ENCODE measurements at regions not wholly inside any gene's neighbourhood (a gene's known extent, or its start where the extent isn't known, plus 50 kb on each side); places are given as distances from the start of the nearest gene placed in this dataset.

- H3K4me1 ChIP-seq (ENCODE audit: control insufficient read depth, insufficient read depth, low read length): no peaks in the 10 kb centered on the region
- H3K27ac ChIP-seq (ENCODE audit: low read depth, low read length): no peak overlapping the region
- H3K36me3 ChIP-seq (ENCODE audit: control insufficient read depth, insufficient read depth, low read length): no peaks in the 10 kb centered on the region
These were observed 237.8 kb upstream of the LRIG3 start for GRCh38 chr12:59158066-59158465.

DNA sequence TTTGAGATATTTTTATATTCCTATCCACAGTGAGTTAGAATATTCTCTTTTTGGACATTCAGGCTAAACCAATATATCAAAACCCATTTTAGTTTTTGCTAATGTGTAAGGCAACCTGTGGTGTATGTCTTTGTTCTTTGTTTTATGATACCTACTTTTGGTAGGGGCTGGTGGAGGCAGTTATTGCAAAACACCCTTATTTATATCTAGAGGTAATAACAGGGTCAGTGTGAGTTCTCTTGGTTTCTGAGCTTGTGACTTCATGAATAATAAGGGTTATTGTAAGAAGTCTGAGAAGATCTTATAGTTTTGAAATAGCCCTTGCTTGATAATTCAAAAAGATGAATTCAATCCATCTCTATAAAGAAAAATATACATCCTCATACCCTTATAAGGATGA, 235.1 kb upstream of the LRIG3 start:
- Histone ChIP-seq H3K36me3 (ENCODE audit: control insufficient read depth, insufficient read depth, low read length) (no peaks in the 10 kb centered on the region), H3K4me1 (ENCODE audit: control insufficient read depth, insufficient read depth, low read length) (no peaks in the 10 kb centered on the region), H3K9ac (ENCODE audit: low read length) (no peak overlapping the region), H3K27me3 (ENCODE audit: control insufficient read depth, insufficient read depth, low read length) (no peaks in the 10 kb centered on the region), H3K27ac (ENCODE audit: low read depth, low read length) (no peak overlapping the region), H3K4me3 (ENCODE audit: low read length) (no peak overlapping the region)

More at GRCh38 chr12:59158066-59158465, 237.8 kb upstream of the LRIG3 start:
- H3K4me3 ChIP-seq (ENCODE audit: low read length): no peak overlapping the region
- H3K9ac ChIP-seq (ENCODE audit: low read length): no peak overlapping the region
- no peaks in the 10 kb centered on the region for H3K27me3 ChIP-seq (ENCODE audit: control insufficient read depth, insufficient read depth, low read length)

DNA sequence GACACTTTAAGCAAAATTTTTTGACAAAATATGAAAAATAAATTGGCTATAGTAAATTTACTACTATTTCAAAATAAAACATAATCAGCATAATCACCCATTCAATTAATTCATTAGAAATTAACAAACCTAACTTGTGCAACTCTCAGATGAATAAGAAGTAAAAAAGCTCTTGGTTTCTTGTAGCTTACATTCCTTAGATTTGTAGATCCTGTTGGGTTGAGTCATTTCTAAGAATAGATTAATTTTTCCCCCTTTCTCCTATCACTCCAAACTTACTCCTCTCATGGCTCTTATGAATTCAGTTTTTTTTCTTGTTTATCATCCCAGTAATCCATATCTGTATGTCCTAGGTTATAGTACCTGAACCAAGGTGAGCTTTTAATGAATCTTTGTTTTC, 230.9 kb upstream of the LRIG3 start:
- no peak overlapping the region for H3K4me3 ChIP-seq (ENCODE audit: low read length)

GRCh38 chr12:59149995-59150642, 229.8 kb upstream of the LRIG3 start:
- H3K27ac ChIP-seq (ENCODE audit: low read depth, low read length): no peak overlapping the region
- no peaks in the 10 kb centered on the region for H3K4me1 ChIP-seq (ENCODE audit: control insufficient read depth, insufficient read depth, low read length)
- no peaks in the 10 kb centered on the region for H3K27me3 ChIP-seq (ENCODE audit: control insufficient read depth, insufficient read depth, low read length)
- no peak overlapping the region for H3K9ac ChIP-seq (ENCODE audit: low read length)
- H3K4me3 ChIP-seq (ENCODE audit: low read length): no peak overlapping the region
- no peaks in the 10 kb centered on the region for H3K36me3 ChIP-seq (ENCODE audit: control insufficient read depth, insufficient read depth, low read length)

More for the DNA sequence above, 230.9 kb upstream of the LRIG3 start:
- H3K27me3 ChIP-seq (ENCODE audit: control insufficient read depth, insufficient read depth, low read length): no peaks in the 10 kb centered on the region
- H3K27ac ChIP-seq (ENCODE audit: low read depth, low read length): no peak overlapping the region
- no peaks in the 10 kb centered on the region for H3K4me1 ChIP-seq (ENCODE audit: control insufficient read depth, insufficient read depth, low read length)
- H3K9ac ChIP-seq (ENCODE audit: low read length): no peak overlapping the region
- H3K36me3 ChIP-seq (ENCODE audit: control insufficient read depth, insufficient read depth, low read length): no peaks in the 10 kb centered on the region

DNA sequence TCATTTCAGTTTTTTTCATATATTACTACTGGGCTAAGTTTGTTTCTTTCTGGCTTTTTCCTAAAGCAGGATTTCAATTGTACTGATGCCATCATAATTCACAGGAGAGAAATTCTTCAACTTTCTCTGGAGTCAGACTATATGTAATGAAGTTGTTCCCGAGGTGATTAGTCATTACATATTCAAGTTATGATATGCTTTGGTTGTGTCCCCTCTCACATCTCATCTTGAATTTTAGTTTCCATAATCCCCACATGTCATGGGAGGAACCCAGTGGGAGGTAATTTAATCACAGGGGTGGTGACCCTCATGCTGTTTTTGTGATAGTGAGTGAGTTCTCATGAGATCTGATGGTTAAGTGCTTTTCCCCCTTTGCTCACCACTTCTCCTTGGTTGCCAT, 227.5 kb upstream of the LRIG3 start:
- Histone ChIP-seq H3K9ac (ENCODE audit: low read length) (no peak overlapping the region), H3K4me1 (ENCODE audit: control insufficient read depth, insufficient read depth, low read length) (no peaks in the 10 kb centered on the region), H3K27me3 (ENCODE audit: control insufficient read depth, insufficient read depth, low read length) (no peaks in the 10 kb centered on the region), H3K27ac (ENCODE audit: low read depth, low read length) (no peak overlapping the region), H3K4me3 (ENCODE audit: low read length) (no peak overlapping the region), H3K36me3 (ENCODE audit: control insufficient read depth, insufficient read depth, low read length) (no peaks in the 10 kb centered on the region)

DNA sequence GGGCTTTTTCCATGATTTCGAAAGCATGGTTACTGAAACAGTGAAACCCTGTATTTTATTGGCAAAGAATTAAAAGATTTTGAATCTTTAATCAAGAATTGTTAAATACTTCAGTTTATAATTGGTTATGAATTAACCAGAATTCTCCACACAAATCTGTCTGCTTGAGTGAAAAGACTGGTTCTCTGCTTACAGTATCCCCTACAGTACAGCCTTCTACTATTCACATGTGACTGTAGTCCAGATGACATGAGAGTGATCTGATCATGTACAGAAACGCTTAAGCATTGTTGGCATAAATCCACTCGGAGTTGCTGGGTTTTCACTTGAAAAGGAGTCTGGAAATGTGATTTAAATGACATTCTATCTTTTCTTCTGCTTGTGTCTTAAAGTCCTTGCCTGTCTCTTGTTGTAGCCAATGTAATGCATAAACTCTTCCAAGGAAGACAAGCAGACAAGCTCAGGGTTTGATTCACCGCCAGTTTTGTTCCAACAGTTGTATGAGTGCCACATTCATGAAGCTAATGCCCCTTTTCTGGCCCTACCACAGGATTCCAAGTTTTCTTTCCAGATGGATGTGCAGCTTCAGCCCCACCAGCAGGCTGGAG, 222.0 kb upstream of the LRIG3 start:
- Histone ChIP-seq H3K9ac (ENCODE audit: low read length) (no peak overlapping the region), H3K27ac (ENCODE audit: low read depth, low read length) (no peak overlapping the region), H3K27me3 (ENCODE audit: control insufficient read depth, insufficient read depth, low read length) (no peaks in the 10 kb centered on the region), H3K4me3 (ENCODE audit: low read length) (no peak overlapping the region), H3K36me3 (ENCODE audit: control insufficient read depth, insufficient read depth, low read length) (no peaks in the 10 kb centered on the region), H3K4me1 (ENCODE audit: control insufficient read depth, insufficient read depth, low read length) (no peaks in the 10 kb centered on the region)

DNA sequence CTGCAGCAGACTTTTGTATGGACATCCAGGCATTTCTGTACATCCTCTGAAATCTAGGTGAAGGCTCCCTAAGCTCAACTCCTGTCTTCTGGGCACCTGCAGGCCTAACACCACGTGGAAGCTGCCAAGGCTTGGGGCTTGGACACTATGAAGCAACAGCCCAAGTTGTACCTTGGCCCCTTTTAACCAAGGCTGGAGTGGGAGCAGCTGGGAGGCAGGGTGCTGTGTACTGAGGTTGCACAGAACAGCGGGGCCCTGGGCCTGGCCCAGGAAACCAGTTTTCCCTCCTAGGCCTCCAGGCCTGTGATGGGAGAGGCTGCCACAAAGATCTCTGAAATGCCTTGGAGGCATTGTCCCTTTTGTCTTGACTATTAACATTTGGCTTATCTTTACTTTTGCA, 214.4 kb upstream of the LRIG3 start:
- Histone ChIP-seq H3K36me3 (ENCODE audit: control insufficient read depth, insufficient read depth, low read length) (no peaks in the 10 kb centered on the region), H3K4me3 (ENCODE audit: low read length) (no peak overlapping the region), H3K27ac (ENCODE audit: low read depth, low read length) (no peak overlapping the region), H3K27me3 (ENCODE audit: control insufficient read depth, insufficient read depth, low read length) (no peaks in the 10 kb centered on the region), H3K4me1 (ENCODE audit: control insufficient read depth, insufficient read depth, low read length) (no peaks in the 10 kb centered on the region), H3K9ac (ENCODE audit: low read length) (no peak overlapping the region)

DNA sequence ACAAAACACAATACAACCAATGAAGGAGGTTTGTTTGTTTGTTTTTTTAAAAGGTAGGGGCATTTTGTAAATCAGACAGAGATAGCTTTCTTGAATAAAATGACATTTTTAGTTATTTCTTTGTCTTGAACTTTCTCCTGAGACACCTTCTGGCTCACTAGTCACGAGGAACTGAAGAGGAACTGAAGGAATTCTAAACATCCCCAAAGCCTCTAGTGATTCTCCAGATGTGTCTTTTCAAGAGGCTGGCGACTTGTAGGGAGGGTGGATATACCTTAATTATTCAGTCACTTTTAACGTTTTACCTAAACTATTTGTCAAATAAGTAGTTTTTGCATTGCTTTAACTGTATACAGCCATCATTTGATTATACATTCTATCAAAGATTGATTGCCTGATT, 211.2 kb upstream of the LRIG3 start:
- no peaks in the 10 kb centered on the region for H3K36me3 ChIP-seq (ENCODE audit: control insufficient read depth, insufficient read depth, low read length)
- no peaks in the 10 kb centered on the region for H3K4me1 ChIP-seq (ENCODE audit: control insufficient read depth, insufficient read depth, low read length)
- no peak overlapping the region for H3K4me3 ChIP-seq (ENCODE audit: low read length)
- H3K27ac ChIP-seq (ENCODE audit: low read depth, low read length): no peak overlapping the region
- H3K27me3 ChIP-seq (ENCODE audit: control insufficient read depth, insufficient read depth, low read length): no peaks in the 10 kb centered on the region
- H3K9ac ChIP-seq (ENCODE audit: low read length): no peak overlapping the region

DNA sequence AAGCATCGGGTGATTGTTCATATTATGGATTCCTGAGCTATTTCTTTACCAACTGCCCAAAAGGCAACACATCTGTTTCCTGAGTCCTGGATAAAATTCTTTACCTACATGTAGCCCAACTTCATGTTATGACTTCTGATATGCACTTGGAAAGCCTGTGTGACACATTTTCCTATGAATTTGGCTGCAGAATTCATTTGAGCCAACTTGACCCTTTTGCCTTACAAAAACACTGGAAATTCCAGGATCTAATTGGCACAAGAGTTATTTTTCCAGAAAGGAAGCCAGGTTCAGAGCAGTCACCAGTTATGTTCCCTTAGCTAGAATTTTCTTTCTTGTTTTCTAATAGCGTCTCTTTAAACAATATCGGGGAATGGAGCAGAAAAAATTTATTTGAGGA, 202.5 kb upstream of the LRIG3 start:
- H3K4me1 ChIP-seq (ENCODE audit: control insufficient read depth, insufficient read depth, low read length): no peaks in the 10 kb centered on the region
- H3K36me3 ChIP-seq (ENCODE audit: control insufficient read depth, insufficient read depth, low read length): no peaks in the 10 kb centered on the region
- H3K9ac ChIP-seq (ENCODE audit: low read length): no peak overlapping the region
- H3K4me3 ChIP-seq (ENCODE audit: low read length): no peak overlapping the region
- H3K27me3 ChIP-seq (ENCODE audit: control insufficient read depth, insufficient read depth, low read length): no peaks in the 10 kb centered on the region
- no peak overlapping the region for H3K27ac ChIP-seq (ENCODE audit: low read depth, low read length)

DNA sequence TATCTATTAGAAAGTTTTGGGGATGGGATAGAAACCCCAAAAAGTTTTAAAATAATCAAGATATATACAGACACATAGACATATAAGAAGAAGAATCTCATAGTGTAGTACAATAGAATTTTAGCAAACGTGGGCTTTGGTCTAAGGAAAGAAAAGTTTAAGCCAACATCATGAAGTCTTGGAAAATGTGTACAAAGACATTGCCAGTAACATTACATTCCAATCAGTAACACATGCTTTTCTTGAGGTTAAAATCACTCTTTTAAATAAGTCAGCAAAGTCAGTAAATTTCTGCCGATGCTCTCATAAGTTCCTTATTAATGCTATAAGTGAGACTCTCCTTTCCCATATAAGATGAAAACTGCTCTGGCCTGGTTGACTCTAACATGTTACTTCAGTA, 201.1 kb upstream of the LRIG3 start:
- no peak overlapping the region for H3K4me3 ChIP-seq (ENCODE audit: low read length)
- H3K9ac ChIP-seq (ENCODE audit: low read length): no peak overlapping the region
- no peaks in the 10 kb centered on the region for H3K4me1 ChIP-seq (ENCODE audit: control insufficient read depth, insufficient read depth, low read length)
- H3K27ac ChIP-seq (ENCODE audit: low read depth, low read length): no peak overlapping the region
- H3K27me3 ChIP-seq (ENCODE audit: control insufficient read depth, insufficient read depth, low read length): no peaks in the 10 kb centered on the region
- no peaks in the 10 kb centered on the region for H3K36me3 ChIP-seq (ENCODE audit: control insufficient read depth, insufficient read depth, low read length)

- no peak overlapping the region for H3K4me3 ChIP-seq (ENCODE audit: low read length)
- H3K9ac ChIP-seq (ENCODE audit: low read length): no peak overlapping the region
- H3K36me3 ChIP-seq (ENCODE audit: control insufficient read depth, insufficient read depth, low read length): no peaks in the 10 kb centered on the region
- H3K4me1 ChIP-seq (ENCODE audit: control insufficient read depth, insufficient read depth, low read length): no peaks in the 10 kb centered on the region
- no peak overlapping the region for H3K27ac ChIP-seq (ENCODE audit: low read depth, low read length)
- no peaks in the 10 kb centered on the region for H3K27me3 ChIP-seq (ENCODE audit: control insufficient read depth, insufficient read depth, low read length)
These were observed 199.4 kb upstream of the LRIG3 start for GRCh38 chr12:59119676-59120075.

DNA sequence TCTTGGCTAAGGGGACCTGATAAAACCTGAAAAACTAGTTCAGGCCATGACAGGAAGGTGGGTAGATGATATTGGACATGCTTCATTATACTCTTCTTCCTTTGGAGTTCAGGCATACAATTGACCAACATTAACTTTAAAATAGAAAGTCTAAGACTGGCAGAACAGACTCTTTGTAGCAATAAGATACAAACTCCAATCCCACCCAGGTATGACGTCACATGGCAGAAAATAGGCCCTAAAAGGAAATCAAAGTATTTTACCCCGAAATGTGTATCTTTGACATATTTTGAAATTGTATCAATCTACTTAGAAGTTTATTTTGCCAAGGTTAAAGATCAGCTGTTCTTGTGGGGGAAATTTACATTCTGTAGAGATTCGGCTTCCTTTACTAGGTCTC, 198.1 kb upstream of the LRIG3 start:
- H3K4me3 ChIP-seq (ENCODE audit: low read length): no peak overlapping the region
- no peak overlapping the region for H3K27ac ChIP-seq (ENCODE audit: low read depth, low read length)
- H3K36me3 ChIP-seq (ENCODE audit: control insufficient read depth, insufficient read depth, low read length): no peaks in the 10 kb centered on the region
- no peaks in the 10 kb centered on the region for H3K27me3 ChIP-seq (ENCODE audit: control insufficient read depth, insufficient read depth, low read length)
- peaks cover 4% of the 10 kb centered on the region for H3K4me1 ChIP-seq (ENCODE audit: control insufficient read depth, insufficient read depth, low read length)
- H3K9ac ChIP-seq (ENCODE audit: low read length): no peak overlapping the region

DNA sequence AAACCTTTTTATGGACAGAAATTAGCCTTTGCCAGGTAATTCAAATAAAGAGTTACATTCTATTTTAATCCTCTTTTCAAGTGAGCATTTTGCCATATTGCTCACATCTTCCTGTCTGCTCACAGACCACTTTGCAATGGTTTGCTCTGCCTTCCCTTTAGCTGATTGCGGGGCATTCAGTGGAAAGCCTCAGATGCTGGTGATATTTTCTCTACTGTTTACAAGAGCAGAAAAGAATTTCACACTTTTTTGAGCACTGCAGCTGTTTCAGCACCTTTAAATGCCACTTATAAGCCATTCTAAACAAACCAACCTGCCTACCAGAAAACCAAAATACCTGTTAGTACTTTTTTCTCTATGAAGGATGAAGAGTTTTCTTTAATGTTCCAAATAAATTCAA, 195.7 kb upstream of the LRIG3 start:
- Histone ChIP-seq H3K27ac (ENCODE audit: low read depth, low read length) (no peak overlapping the region), H3K36me3 (ENCODE audit: control insufficient read depth, insufficient read depth, low read length) (no peaks in the 10 kb centered on the region), H3K4me3 (ENCODE audit: low read length) (no peak overlapping the region), H3K9ac (ENCODE audit: low read length) (no peak overlapping the region), H3K27me3 (ENCODE audit: control insufficient read depth, insufficient read depth, low read length) (no peaks in the 10 kb centered on the region), H3K4me1 (ENCODE audit: control insufficient read depth, insufficient read depth, low read length) (peaks cover 4% of the 10 kb centered on the region)

All from rectal smooth muscle tissue (tissue), 1 donor.